ENCODE measurements at regions not wholly inside any gene's neighbourhood (a gene's known extent, or its start where the extent isn't known, plus 50 kb on each side); places are given as distances from the start of the nearest gene placed in this dataset.

GRCh38 chr18:41842886-41843285, 112.1 kb upstream of the PIK3C3 start:
- Histone ChIP-seq H3K27ac (no peak overlapping the region), H3K9me3 (no peaks in the 10 kb centered on the region), H3K4me3 (no peak overlapping the region), H3K36me3 (no peaks in the 10 kb centered on the region), H3K4me1 (no peaks in the 10 kb centered on the region), H3K27me3 (no peaks in the 10 kb centered on the region)
- intact Hi-C loops (cut with DNase I), result no loop called here
- no peak for DNase-seq
- no peak for TF ChIP-seq POLR2A (IDR thresholded peaks at IDR 0.05)
- TF ChIP-seq, protein P1, sequence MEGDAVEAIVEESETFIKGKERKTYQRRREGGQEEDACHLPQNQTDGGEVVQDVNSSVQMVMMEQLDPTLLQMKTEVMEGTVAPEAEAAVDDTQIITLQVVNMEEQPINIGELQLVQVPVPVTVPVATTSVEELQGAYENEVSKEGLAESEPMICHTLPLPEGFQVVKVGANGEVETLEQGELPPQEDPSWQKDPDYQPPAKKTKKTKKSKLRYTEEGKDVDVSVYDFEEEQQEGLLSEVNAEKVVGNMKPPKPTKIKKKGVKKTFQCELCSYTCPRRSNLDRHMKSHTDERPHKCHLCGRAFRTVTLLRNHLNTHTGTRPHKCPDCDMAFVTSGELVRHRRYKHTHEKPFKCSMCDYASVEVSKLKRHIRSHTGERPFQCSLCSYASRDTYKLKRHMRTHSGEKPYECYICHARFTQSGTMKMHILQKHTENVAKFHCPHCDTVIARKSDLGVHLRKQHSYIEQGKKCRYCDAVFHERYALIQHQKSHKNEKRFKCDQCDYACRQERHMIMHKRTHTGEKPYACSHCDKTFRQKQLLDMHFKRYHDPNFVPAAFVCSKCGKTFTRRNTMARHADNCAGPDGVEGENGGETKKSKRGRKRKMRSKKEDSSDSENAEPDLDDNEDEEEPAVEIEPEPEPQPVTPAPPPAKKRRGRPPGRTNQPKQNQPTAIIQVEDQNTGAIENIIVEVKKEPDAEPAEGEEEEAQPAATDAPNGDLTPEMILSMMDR (IDR thresholded peaks at IDR 0.05), result no peak
- no peak for ATAC-seq
- 70 to 81% (median 78%) methylated on average over 3 of the region's 3 CpGs for WGBS, 4 donors

DNA sequence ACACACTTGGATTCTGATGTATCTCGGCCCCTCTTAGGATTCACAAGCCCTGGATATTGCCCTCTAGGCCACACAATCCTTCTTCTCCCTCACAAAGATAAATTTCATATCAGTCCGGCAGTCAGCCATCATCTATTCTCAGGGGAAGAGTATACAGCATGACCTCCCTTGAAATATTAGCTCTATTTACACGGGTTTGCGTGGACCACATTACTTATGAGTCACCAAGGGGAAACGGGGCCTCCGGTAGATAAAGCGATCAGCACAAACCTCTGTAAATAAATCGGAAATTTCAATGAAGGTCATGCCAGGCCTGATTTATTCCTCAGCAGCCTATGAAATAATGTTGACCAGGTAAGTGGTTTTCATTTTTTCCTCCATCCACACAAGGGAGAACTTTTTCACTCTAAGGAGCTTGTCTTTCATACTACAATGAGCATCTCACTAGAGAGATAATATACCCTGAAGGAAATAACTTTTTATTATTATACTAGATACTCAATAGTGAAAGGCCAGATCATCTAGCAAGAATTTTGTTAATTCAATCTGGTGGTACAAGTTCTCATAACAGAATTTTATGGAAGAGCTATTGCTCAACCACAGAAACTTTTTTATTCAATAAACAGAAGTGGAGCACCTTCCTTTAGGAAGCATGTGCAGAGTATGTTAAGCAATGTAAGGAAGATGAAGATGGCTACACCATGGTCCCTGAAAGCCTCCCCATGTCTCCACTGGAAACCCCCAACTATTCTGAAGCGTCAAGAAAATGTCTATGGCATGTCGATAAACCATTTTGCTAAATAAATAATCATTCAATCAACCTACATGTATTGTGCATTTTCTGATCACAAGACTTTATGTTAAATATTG, 125.2 kb upstream of the PIK3C3 start:
- Histone ChIP-seq H3K9me3 (no peaks in the 10 kb centered on the region), H3K27ac (no peak overlapping the region), H3K4me3 (no peak overlapping the region), H3K36me3 (no peaks in the 10 kb centered on the region), H3K4me1 (no peaks in the 10 kb centered on the region), H3K27me3 (peaks cover 0 to 9% (median 0%) of the 10 kb centered on the region in 9 donors)
- TF ChIP-seq, protein P1 (IDR thresholded peaks at IDR 0.05), result no peak
- TF ChIP-seq POLR2A (IDR thresholded peaks at IDR 0.05), result no peak
- intact Hi-C loops (cut with DNase I), result no loop called here
- WGBS, 4 donors, result 64 to 79% (median 72%) methylated on average over 10 of the region's 10 CpGs
- ATAC-seq, result no peak
- no peak for DNase-seq

DNA sequence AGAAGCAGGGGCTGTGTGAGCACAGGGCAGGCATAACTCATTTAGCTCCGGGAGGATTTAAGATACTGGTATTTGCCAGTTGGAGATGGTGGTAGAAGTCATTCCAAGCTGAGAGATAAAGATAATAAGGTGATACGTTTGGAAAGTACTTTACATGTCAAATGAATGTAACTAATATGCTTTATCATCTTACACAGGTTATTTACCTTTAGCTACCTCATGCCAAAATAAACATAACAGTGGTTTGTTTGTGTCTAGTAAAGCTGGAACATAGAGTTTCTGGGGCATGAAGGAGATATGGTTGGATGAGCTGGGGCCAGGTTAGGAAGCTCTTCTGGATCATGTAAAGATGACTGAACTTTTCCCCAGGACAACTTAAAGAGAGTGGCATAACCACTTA, 126.9 kb upstream of the PIK3C3 start:
- H3K4me1 ChIP-seq, result no peaks in the 10 kb centered on the region
- no peaks in the 10 kb centered on the region for H3K36me3 ChIP-seq
- no peak overlapping the region for H3K4me3 ChIP-seq
- intact Hi-C loops (cut with DNase I), result no loop called here
- H3K27ac ChIP-seq, result no peak overlapping the region
- H3K9me3 ChIP-seq, result no peaks in the 10 kb centered on the region
- 17 to 24% (median 20%) methylated on average over 2 of the region's 2 CpGs for WGBS, 4 donors
- DNase-seq (no peak), ATAC-seq (no peak)
- no peak for TF ChIP-seq POLR2A (IDR thresholded peaks at IDR 0.05)
- TF ChIP-seq, protein P1 (IDR thresholded peaks at IDR 0.05), result no peak
- peaks cover 0 to 9% (median 0%) of the 10 kb centered on the region in 9 donors for H3K27me3 ChIP-seq

DNA sequence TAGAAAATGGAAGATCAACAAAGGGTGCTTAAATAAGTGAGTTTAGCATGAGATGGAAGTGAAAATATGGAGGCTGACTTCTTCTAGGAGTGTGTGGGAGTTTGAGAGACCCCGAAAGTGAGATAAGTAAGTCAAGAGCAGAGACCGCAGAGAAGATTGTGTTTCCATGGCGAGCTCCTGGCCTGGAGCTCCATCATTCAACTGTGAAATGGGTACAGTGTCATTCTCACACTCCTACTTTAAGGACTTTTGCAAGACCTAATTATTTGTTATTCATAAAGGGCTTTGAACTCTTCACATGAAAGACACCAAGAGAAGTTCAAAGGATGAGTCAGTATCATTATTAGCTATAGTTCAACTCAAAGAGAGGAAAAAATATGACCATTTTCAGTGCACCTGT, 134.2 kb upstream of the PIK3C3 start:
- no peaks in the 10 kb centered on the region for H3K9me3 ChIP-seq
- 60 to 74% (median 67%) methylated on average over 3 of the region's 3 CpGs for WGBS, 4 donors
- H3K4me3 ChIP-seq, result no peak overlapping the region
- no peaks in the 10 kb centered on the region for H3K36me3 ChIP-seq
- no peak for ATAC-seq
- no peak for DNase-seq
- TF ChIP-seq POLR2A (IDR thresholded peaks at IDR 0.05), result no peak
- TF ChIP-seq, protein P1 (IDR thresholded peaks at IDR 0.05), result no peak
- intact Hi-C loops (cut with DNase I), result no loop called here
- H3K27me3 ChIP-seq, result no peaks in the 10 kb centered on the region
- no peak overlapping the region for H3K27ac ChIP-seq
- no peaks in the 10 kb centered on the region for H3K4me1 ChIP-seq
